Suprapubic skin (tissue), 4 donors: ENCODE measurements at regions not wholly inside any gene's neighbourhood (a gene's known extent, or its start where the extent isn't known, plus 50 kb on each side); places are given as distances from the start of the nearest gene placed in this dataset.

Source experiments
- CTCF ChIP-seq, 2 donors: fragments of 200-600 bp in 1 of 2; fragments of 450-650 bp in 1 of 2; sonication (generic) in 1 of 2; IDR thresholded peaks; one replicate each; pipeline ENCODE4 v1.5.1; 2016 to 2019; ENCODE audit warnings: antibody characterized with exemption in 2 of 2, mild to moderate bottlenecking in 1 of 2, moderate library complexity in 1 of 2
- EP300 ChIP-seq: sonication (generic); formaldehyde crosslinking; IDR thresholded peaks from one replicate; pipeline ENCODE4 v1.6.1; 2017; ENCODE audit warnings: antibody characterized with exemption
- POLR2A ChIP-seq, 2 donors: fragments of 450-650 bp; IDR thresholded peaks; one replicate each; pipeline ENCODE4 v1.6.1; 2017; ENCODE audit warnings: antibody characterized with exemption in 2 of 2, mild to moderate bottlenecking in 2 of 2, moderate library complexity in 2 of 2
- POLR2AphosphoS5 ChIP-seq, 3 donors: sonication (generic); formaldehyde crosslinking; IDR thresholded peaks; one replicate each; pipeline ENCODE4 v1.6.1; 2017; ENCODE audit warnings: antibody characterized with exemption in 3 of 3

- TF ChIP-seq POLR2AphosphoS5 (IDR thresholded peaks at IDR 0.05): no peak
- TF ChIP-seq CTCF (IDR thresholded peaks at IDR 0.05): no peak
- no peak for TF ChIP-seq EP300
- no peak for TF ChIP-seq POLR2A (IDR thresholded peaks at IDR 0.05)
These were observed 53.0 kb upstream of the DST start for GRCh38 chr6:56695702-56696101.
